IMR-90 (cell line): ENCODE measurements at regions not wholly inside any gene's neighbourhood (a gene's known extent, or its start where the extent isn't known, plus 50 kb on each side); places are given as distances from the start of the nearest gene placed in this dataset.

ENCODE experiments used
- ATAC-seq: fragments of 200-7000 bp; cut with Tn5 transposase; 2 replicates; pipeline ENCODE4 v1.9.1; 2020; ENCODE audit warnings: low read depth, mild to moderate bottlenecking, moderate library complexity
- BruUV-seq: library from RNA; stranded (reverse); fragments of 400-500 nt; replicated peaks from 2 replicates; lab custom pipeline; 2021; lab: Mats Ljungman, UMichigan
- CTCF ChIA-PET: fragments of 300-600 bp; formaldehyde crosslinking; extraction: SDS; loops from one replicate; lab custom pipeline; 2021; ENCODE audit warnings: antibody characterized with exemption; lab: Yijun Ruan, JAX
- POLR2A ChIA-PET: fragments of 300-600 bp; sonication (Branson Sonifier 250); formaldehyde crosslinking; loops from one replicate; lab custom pipeline; 2022; ENCODE audit warnings: antibody characterized with exemption; ENCODE audit not compliant: unreplicated experiment; lab: Charles Lee
- DNase-seq: peaks from one replicate; pipeline ENCODE4 v3.0.0; 2013
- H2AFZ ChIP-seq: replicated peaks from 2 replicates; pipeline ENCODE3; 2013; ENCODE audit warnings: low read length, mild to moderate bottlenecking; ENCODE audit not compliant: poor library complexity
- H2AK5ac ChIP-seq: 2 replicates; pipeline ENCODE4 v1.6.1; 2013; ENCODE audit warnings: low read depth, low read length, inconsistent platforms
- H2AK9ac ChIP-seq: replicated peaks from 2 replicates; pipeline ENCODE3; 2013; ENCODE audit warnings: mild to moderate bottlenecking, low read depth, low read length, moderate library complexity; ENCODE audit not compliant: poor library complexity
- H2BK120ac ChIP-seq: 2 replicates; pipeline ENCODE4 v1.6.1; 2013; ENCODE audit warnings: low read depth, low read length, inconsistent platforms
- H2BK15ac ChIP-seq: 3 replicates; pipeline ENCODE4 v1.6.1; 2013; ENCODE audit warnings: low read depth, low read length, inconsistent platforms
- H2BK20ac ChIP-seq: 2 replicates; pipeline ENCODE4 v1.6.1; 2013; ENCODE audit warnings: low read depth, mild to moderate bottlenecking, inconsistent platforms, low read length, moderate library complexity
- H2BK5ac ChIP-seq: 2 replicates; pipeline ENCODE4 v1.6.1; 2013; ENCODE audit warnings: mild to moderate bottlenecking, low read depth, low read length, inconsistent platforms; ENCODE audit not compliant: poor library complexity, severe bottlenecking
- H3K14ac ChIP-seq: replicated peaks from 2 replicates; pipeline ENCODE4 v1.6.1; 2013; ENCODE audit warnings: low read depth, low read length, inconsistent platforms
- H3K18ac ChIP-seq: 2 replicates; pipeline ENCODE4 v1.6.1; 2013; ENCODE audit warnings: low read depth, low read length, control low read depth
- H3K23ac ChIP-seq: 2 replicates; pipeline ENCODE4 v1.6.1; 2013; ENCODE audit warnings: low read depth, low read length, inconsistent platforms
- H3K27ac ChIP-seq: 2 replicates; pipeline ENCODE4 v1.5.1; 2013; ENCODE audit warnings: mild to moderate bottlenecking, control low read depth, low read length; ENCODE audit not compliant: insufficient read depth
- H3K27me3 ChIP-seq: 2 replicates; pipeline ENCODE4 v1.6.1; 2013; ENCODE audit warnings: low read length; ENCODE audit not compliant: control insufficient read depth, insufficient read depth
- H3K36me3 ChIP-seq: 2 replicates; pipeline ENCODE4 v1.6.1; 2013; ENCODE audit warnings: low read length, mixed read lengths; ENCODE audit not compliant: control insufficient read depth, insufficient read depth
- H3K4ac ChIP-seq: 2 replicates; pipeline ENCODE4 v1.6.1; 2013; ENCODE audit warnings: low read depth, low read length, inconsistent platforms
- H3K4me1 ChIP-seq: 2 replicates; pipeline ENCODE4 v1.6.1; 2013; ENCODE audit warnings: low read length, mixed read lengths; ENCODE audit not compliant: control insufficient read depth, insufficient read depth
- H3K4me2 ChIP-seq: 2 replicates; pipeline ENCODE4 v1.6.1; 2013; ENCODE audit warnings: low read depth, mild to moderate bottlenecking, control low read depth, low read length, moderate library complexity
- H3K4me3 ChIP-seq: 2 replicates; pipeline ENCODE4 v1.5.1; 2013; ENCODE audit warnings: low read depth, mild to moderate bottlenecking, control low read depth, low read length, moderate library complexity; ENCODE audit not compliant: insufficient read depth
- H3K56ac ChIP-seq: 2 replicates; pipeline ENCODE4 v1.6.1; 2013; ENCODE audit warnings: low read length, inconsistent platforms; ENCODE audit not compliant: insufficient read depth; ENCODE audit errors: extremely low read depth
- H3K79me1 ChIP-seq, 2 experiments: 2 replicates each; pipeline ENCODE4 v1.6.1; 2013; ENCODE audit warnings: low read length in 2 of 2, inconsistent platforms in 1 of 2, low read depth in 1 of 2
- H3K9ac ChIP-seq: 2 replicates; pipeline ENCODE4 v1.6.1; 2013; ENCODE audit warnings: low read depth, low read length, control low read depth
- H3K9me1 ChIP-seq: 2 replicates; pipeline ENCODE4 v1.6.1; 2013; ENCODE audit warnings: low read length, inconsistent platforms; ENCODE audit not compliant: insufficient read depth
- H3K9me3 ChIP-seq: 2 replicates; pipeline ENCODE4 v1.6.1; 2013; ENCODE audit warnings: low read length; ENCODE audit not compliant: control insufficient read depth, insufficient read depth
- H4K20me1 ChIP-seq: 2 replicates; pipeline ENCODE4 v1.6.1; 2013; ENCODE audit warnings: low read length, inconsistent platforms; ENCODE audit not compliant: insufficient read depth
- H4K5ac ChIP-seq: 2 replicates; pipeline ENCODE4 v1.6.1; 2013; ENCODE audit warnings: mild to moderate bottlenecking, low read depth, low read length, control low read depth
- H4K8ac ChIP-seq, 2 experiments: 2 replicates each; pipeline ENCODE4 v1.6.1; 2013; ENCODE audit warnings: low read depth in 2 of 2, low read length in 2 of 2, control low read depth in 1 of 2, inconsistent platforms in 1 of 2
- H4K91ac ChIP-seq: 2 replicates; pipeline ENCODE4 v1.6.1; 2013; ENCODE audit warnings: low read depth, low read length, inconsistent platforms; ENCODE audit not compliant: insufficient read depth
- FOS ChIP-seq: fragments of 150-350 bp; IDR thresholded peaks from 2 replicates; pipeline ENCODE4 v1.6.1; 2016; ENCODE audit warnings: low read depth, low read length
- MAZ ChIP-seq: IDR thresholded peaks from 2 replicates; pipeline ENCODE4 v1.6.1; 2012; ENCODE audit warnings: low read depth, mild to moderate bottlenecking, low read length, improper control_type of control experiment, moderate library complexity, borderline replicate concordance
- WGBS, 2 experiments: methylation state at CpG; one replicate each; pipeline versions ENCODE4 v1.1.5 to v1.1.7; 2013; ENCODE audit warnings: missing lambda C conversion rate in 2 of 2; ENCODE audit not compliant: insufficient read length in 1 of 2; ENCODE audit errors: extremely low coverage in 2 of 2; 5-methylcytosine and 5-hydroxymethylcytosine counted together
- dilution Hi-C: fragments of 300-500 bp; cut with HindIII; formaldehyde crosslinking; loops from one replicate; pipeline ENCODE4 v1.14.3; 2018; ENCODE audit warnings: low sequenced_read_pairs; ENCODE audit not compliant: unreplicated experiment
- in situ Hi-C: fragments of 300-500 bp; cut with MboI; formaldehyde crosslinking; loops from 3 replicates; pipeline ENCODE4 v1.14.3; 2019; ENCODE audit warnings: low sequenced_read_pairs, inconsistent platforms, mixed read lengths
- intact Hi-C: fragments of 100-400 bp; cut with micrococcal nuclease; formaldehyde crosslinking; loops from 2 replicates; pipeline ENCODE4 v1.10.0; 2022
- TF ChIP-seq, protein P1 (sequence below): fragments of 150-350 bp; IDR thresholded peaks from 2 replicates; pipeline ENCODE4 v1.6.1; 2016; ENCODE audit warnings: low read depth, mild to moderate bottlenecking, low read length, moderate library complexity, borderline replicate concordance
- TF ChIP-seq, protein P2 (sequence below): conservative IDR thresholded peaks from 2 replicates; pipeline ENCODE4 v1.5.1; 2012; ENCODE audit warnings: mild to moderate bottlenecking, low read depth, low read length, improper control_type of control experiment

DNA sequence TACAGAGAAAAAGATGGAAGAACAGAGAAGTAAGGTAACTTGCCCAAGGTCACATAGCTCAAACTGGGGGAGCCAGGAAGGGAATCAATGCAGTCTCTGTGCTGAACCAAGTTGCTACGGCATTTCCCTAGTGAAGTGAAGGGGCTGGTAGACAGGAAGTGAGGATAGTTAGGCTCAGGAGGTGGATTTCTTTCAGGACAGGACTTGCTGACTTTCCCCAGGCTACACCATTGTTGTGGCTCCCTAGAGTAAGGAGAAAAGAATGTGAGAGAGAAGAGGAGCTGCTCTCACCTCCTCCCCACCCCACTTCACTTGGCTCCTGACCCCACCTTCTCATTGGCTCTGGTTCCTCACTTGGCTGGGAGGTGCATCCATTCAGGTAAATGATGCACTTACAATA lies 316.9 kb downstream of the INHBA start:
- Histone ChIP-seq H3K36me3 (no peaks in the 10 kb centered on the region), H4K20me1 (no peaks in the 10 kb centered on the region), H3K23ac (no peak overlapping the region), H3K4me2 (no peak overlapping the region), H3K79me1 (no peaks in the 10 kb centered on the region), H2BK120ac (peak overlapping the region; percentile 46), H2BK15ac (no peak overlapping the region), H3K27me3 (no peaks in the 10 kb centered on the region), H3K4me1 (peaks cover 4% of the 10 kb centered on the region), H2AK9ac (no peak overlapping the region), H3K14ac (peak overlapping the region; percentile 6; the same call in 1 of the 2 replicates), H2AFZ (peak overlapping the region; percentile 78), H3K9ac (no peak overlapping the region), H4K8ac (0 out of 4 replicates have a peak overlapping the region, but pooled peaks of 1 of the 2 experiments have one; percentile 33), H2AK5ac (peak overlapping the region; percentile 43; the same call in 1 of the 2 replicates), H3K9me3 (no peaks in the 10 kb centered on the region), H2BK20ac (peak overlapping the region; percentile 14; the same call in 1 of the 2 replicates), H3K18ac (no peak overlapping the region), H3K56ac (no peak overlapping the region), H3K4me3 (no peak overlapping the region), H2BK5ac (no peak overlapping the region), H4K5ac (no peak overlapping the region), H3K9me1 (peaks cover 4% of the 10 kb centered on the region; the same call in 1 of the 2 replicates), H3K27ac (no peak overlapping the region), H3K4ac (peak overlapping the region; percentile 7; the same call in 1 of the 2 replicates), H4K91ac (no peak overlapping the region)
- DNase-seq (peak; percentile 2), ATAC-seq (no peak)
- TF ChIP-seq MAZ (no peak), FOS (no peak)
- TF ChIP-seq, protein P1, sequence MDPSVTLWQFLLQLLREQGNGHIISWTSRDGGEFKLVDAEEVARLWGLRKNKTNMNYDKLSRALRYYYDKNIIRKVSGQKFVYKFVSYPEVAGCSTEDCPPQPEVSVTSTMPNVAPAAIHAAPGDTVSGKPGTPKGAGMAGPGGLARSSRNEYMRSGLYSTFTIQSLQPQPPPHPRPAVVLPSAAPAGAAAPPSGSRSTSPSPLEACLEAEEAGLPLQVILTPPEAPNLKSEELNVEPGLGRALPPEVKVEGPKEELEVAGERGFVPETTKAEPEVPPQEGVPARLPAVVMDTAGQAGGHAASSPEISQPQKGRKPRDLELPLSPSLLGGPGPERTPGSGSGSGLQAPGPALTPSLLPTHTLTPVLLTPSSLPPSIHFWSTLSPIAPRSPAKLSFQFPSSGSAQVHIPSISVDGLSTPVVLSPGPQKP = no peak
- TF ChIP-seq, protein P2, sequence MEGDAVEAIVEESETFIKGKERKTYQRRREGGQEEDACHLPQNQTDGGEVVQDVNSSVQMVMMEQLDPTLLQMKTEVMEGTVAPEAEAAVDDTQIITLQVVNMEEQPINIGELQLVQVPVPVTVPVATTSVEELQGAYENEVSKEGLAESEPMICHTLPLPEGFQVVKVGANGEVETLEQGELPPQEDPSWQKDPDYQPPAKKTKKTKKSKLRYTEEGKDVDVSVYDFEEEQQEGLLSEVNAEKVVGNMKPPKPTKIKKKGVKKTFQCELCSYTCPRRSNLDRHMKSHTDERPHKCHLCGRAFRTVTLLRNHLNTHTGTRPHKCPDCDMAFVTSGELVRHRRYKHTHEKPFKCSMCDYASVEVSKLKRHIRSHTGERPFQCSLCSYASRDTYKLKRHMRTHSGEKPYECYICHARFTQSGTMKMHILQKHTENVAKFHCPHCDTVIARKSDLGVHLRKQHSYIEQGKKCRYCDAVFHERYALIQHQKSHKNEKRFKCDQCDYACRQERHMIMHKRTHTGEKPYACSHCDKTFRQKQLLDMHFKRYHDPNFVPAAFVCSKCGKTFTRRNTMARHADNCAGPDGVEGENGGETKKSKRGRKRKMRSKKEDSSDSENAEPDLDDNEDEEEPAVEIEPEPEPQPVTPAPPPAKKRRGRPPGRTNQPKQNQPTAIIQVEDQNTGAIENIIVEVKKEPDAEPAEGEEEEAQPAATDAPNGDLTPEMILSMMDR = no peak
- ChIA-PET CTCF (no interaction called here), POLR2A (no interaction called here)
- dilution Hi-C loops = no loop called here
- no CpG with 5 or more reads among the region's 1 CpG for WGBS, 2 experiments
- in situ Hi-C loops = no loop called here
- intact Hi-C loops = no loop called here
- no TSS peak for BruUV-seq
